ENCODE measurements at regions not wholly inside any gene's neighbourhood (a gene's known extent, or its start where the extent isn't known, plus 50 kb on each side); places are given as distances from the start of the nearest gene placed in this dataset.

- no peak for TF ChIP-seq CTCF (IDR thresholded peaks at IDR 0.05)
- no peak for TF ChIP-seq POLR2A (IDR thresholded peaks at IDR 0.05)
These were observed 1704.8 kb downstream of the STIM2 start for GRCh38 chr4:28565396-28565795.
